Neural cell (in vitro differentiated cells): ENCODE measurements at regions not wholly inside any gene's neighbourhood (a gene's known extent, or its start where the extent isn't known, plus 50 kb on each side); places are given as distances from the start of the nearest gene placed in this dataset.

ENCODE experiments used
- H2AFZ ChIP-seq: fragments of 200-600, 300-800 bp; sonication (generic), shearing (Covaris generic); 2 replicates; pipeline ENCODE4 v1.6.0; 2014; ENCODE audit warnings: low read depth, mild to moderate bottlenecking, antibody characterized with exemption, low read length, moderate library complexity
- H3F3A ChIP-seq: fragments of 200-600 bp; shearing (Covaris generic); 2 replicates; pipeline ENCODE4 v1.6.1; 2016; ENCODE audit warnings: mild to moderate bottlenecking, moderate library complexity, mixed read lengths, antibody characterized with exemption, low read length; ENCODE audit not compliant: insufficient read depth, poor library complexity, severe bottlenecking
- H3K27ac ChIP-seq: fragments of 200-600, 300-800 bp; sonication (generic), shearing (Covaris generic); 2 replicates; pipeline ENCODE4 v1.5.1; 2014; ENCODE audit warnings: mild to moderate bottlenecking, low read length, moderate library complexity
- H3K27me3 ChIP-seq: fragments of 300-800, 200-600 bp; sonication (generic), shearing (Covaris generic); 2 replicates; pipeline ENCODE4 v1.6.0; 2014; ENCODE audit warnings: mild to moderate bottlenecking, low read depth, low read length, moderate library complexity; ENCODE audit not compliant: insufficient read depth
- H3K36me3 ChIP-seq: fragments of 300-800, 200-600 bp; sonication (generic), shearing (Covaris generic); 2 replicates; pipeline ENCODE4 v1.5.1; 2014; ENCODE audit warnings: mild to moderate bottlenecking, antibody characterized with exemption, low read length, moderate library complexity; ENCODE audit not compliant: insufficient read depth
- H3K4me2 ChIP-seq: fragments of 300-800, 200-600 bp; sonication (generic), shearing (Covaris generic); 2 replicates; pipeline ENCODE4 v1.6.0; 2014; ENCODE audit warnings: mild to moderate bottlenecking, low read length
- H3K4me3 ChIP-seq: fragments of 300-800, 200-600 bp; sonication (generic), shearing (Covaris generic); 2 replicates; pipeline ENCODE4 v1.5.1; 2014; ENCODE audit warnings: mild to moderate bottlenecking, low read length, moderate library complexity
- H3K79me2 ChIP-seq: fragments of 200-600 bp; shearing (Covaris generic); replicated peaks from 2 replicates; pipeline ENCODE4 v1.6.0; 2014; ENCODE audit warnings: mild to moderate bottlenecking, low read length, moderate library complexity; ENCODE audit not compliant: insufficient read depth
- H3K9ac ChIP-seq: fragments of 300-800, 200-600 bp; sonication (generic), shearing (Covaris generic); 2 replicates; pipeline ENCODE4 v1.6.1; 2016; ENCODE audit warnings: mild to moderate bottlenecking, low read length, mixed read lengths
- H3K9me2 ChIP-seq: fragments of 200-600 bp; shearing (Covaris generic); 2 replicates; pipeline ENCODE4 v1.6.1; 2016; ENCODE audit warnings: mild to moderate bottlenecking, low read length, mixed read lengths; ENCODE audit not compliant: insufficient read depth
- H3K9me3 ChIP-seq: fragments of 200-600, 300-800 bp; sonication (generic), shearing (Covaris generic); 2 replicates; pipeline ENCODE4 v1.6.1; 2016; ENCODE audit warnings: mild to moderate bottlenecking, mixed run types, low read length, moderate library complexity, mixed read lengths
- H4K20me1 ChIP-seq: fragments of 200-600 bp; shearing (Covaris generic); 2 replicates; pipeline ENCODE4 v1.6.1; 2016; ENCODE audit warnings: mild to moderate bottlenecking, mixed run types; ENCODE audit not compliant: insufficient read depth
- EP300 ChIP-seq: fragments of 450-650 bp; conservative IDR thresholded peaks from 2 replicates; pipeline ENCODE4 v1.6.1; 2014; ENCODE audit warnings: antibody characterized with exemption, mild to moderate bottlenecking, moderate library complexity; ENCODE audit not compliant: poor library complexity, severe bottlenecking
- EZH2 ChIP-seq: fragments of 200-600, 300-800 bp; shearing (Covaris generic), sonication (generic); IDR thresholded peaks from 2 replicates; pipeline ENCODE4 v1.6.1; 2014; ENCODE audit warnings: antibody characterized with exemption, low read length, borderline replicate concordance, mild to moderate bottlenecking; ENCODE audit not compliant: insufficient read depth, poor library complexity, severe bottlenecking
- MXI1 ChIP-seq: fragments of 450-650 bp; conservative IDR thresholded peaks from 2 replicates; pipeline ENCODE4 v1.6.1; 2014; ENCODE audit warnings: antibody characterized with exemption, mild to moderate bottlenecking; ENCODE audit not compliant: poor library complexity, severe bottlenecking
- POLR2AphosphoS5 ChIP-seq: IDR thresholded peaks from 2 replicates; pipeline ENCODE4 v1.6.1; 2012
- RAD21 ChIP-seq: fragments of 450-650 bp; conservative IDR thresholded peaks from 2 replicates; pipeline ENCODE4 v1.6.1; 2014; ENCODE audit warnings: antibody characterized with exemption, mild to moderate bottlenecking, moderate library complexity
- SMC3 ChIP-seq: fragments of 450-650 bp; conservative IDR thresholded peaks from 2 replicates; pipeline ENCODE4 v1.6.1; 2014; ENCODE audit warnings: antibody characterized with exemption, mild to moderate bottlenecking, moderate library complexity; ENCODE audit not compliant: poor library complexity
- TAF1 ChIP-seq: IDR thresholded peaks from 2 replicates; pipeline ENCODE4 v1.6.1; 2012; ENCODE audit warnings: low read depth
- TF ChIP-seq, protein P1 (sequence below): IDR thresholded peaks from 2 replicates; pipeline ENCODE4 v1.6.1; 2012; ENCODE audit warnings: borderline replicate concordance
- TF ChIP-seq, protein P2 (sequence below): fragments of 450-650 bp; IDR thresholded peaks from 2 replicates; pipeline ENCODE4 v1.5.1; 2014; ENCODE audit warnings: antibody characterized with exemption, mild to moderate bottlenecking, moderate library complexity; ENCODE audit not compliant: poor library complexity, severe bottlenecking

DNA sequence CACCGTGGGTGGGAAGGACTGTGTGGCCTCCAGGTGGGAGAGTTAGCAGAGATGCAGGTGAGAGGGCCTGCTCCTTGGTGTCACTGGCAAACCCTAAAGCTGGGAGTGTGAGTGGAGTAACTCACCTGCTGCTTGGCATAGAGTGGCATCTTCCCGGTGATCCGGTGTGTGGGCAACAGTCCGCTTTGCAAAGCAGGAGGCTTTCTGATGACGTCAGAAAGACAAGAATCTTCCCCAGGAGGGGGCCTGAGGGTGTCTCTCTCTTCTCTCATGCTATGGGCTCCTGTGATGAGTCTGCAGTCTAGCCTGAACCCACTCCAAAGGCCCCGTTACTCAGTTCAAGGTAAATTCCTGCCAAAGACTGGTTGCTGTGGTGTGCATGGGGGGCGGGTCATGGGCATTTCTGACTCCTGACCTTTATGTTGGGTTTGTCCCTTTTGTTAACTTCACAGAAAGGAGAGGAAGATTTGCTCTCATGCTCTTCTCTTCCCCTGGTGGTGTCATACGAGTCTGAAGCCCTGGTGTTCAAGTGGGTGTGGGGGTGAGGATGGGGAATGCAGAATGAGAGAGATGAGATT, 187.9 kb downstream of the GATA3 start:
- peaks cover 4% of the 10 kb centered on the region for H3K9me3 ChIP-seq
- no peaks in the 10 kb centered on the region for H3F3A ChIP-seq
- H2AFZ ChIP-seq, result no peak overlapping the region
- H3K9me2 ChIP-seq, result no peaks in the 10 kb centered on the region
- H3K9ac ChIP-seq, result no peak overlapping the region
- no peaks in the 10 kb centered on the region for H4K20me1 ChIP-seq
- no peaks in the 10 kb centered on the region for H3K27me3 ChIP-seq
- H3K79me2 ChIP-seq, result no peaks in the 10 kb centered on the region
- H3K4me3 ChIP-seq, result no peak overlapping the region
- no peak overlapping the region for H3K27ac ChIP-seq
- no peaks in the 10 kb centered on the region for H3K36me3 ChIP-seq
- no peak overlapping the region for H3K4me2 ChIP-seq
- TF ChIP-seq, protein P1, sequence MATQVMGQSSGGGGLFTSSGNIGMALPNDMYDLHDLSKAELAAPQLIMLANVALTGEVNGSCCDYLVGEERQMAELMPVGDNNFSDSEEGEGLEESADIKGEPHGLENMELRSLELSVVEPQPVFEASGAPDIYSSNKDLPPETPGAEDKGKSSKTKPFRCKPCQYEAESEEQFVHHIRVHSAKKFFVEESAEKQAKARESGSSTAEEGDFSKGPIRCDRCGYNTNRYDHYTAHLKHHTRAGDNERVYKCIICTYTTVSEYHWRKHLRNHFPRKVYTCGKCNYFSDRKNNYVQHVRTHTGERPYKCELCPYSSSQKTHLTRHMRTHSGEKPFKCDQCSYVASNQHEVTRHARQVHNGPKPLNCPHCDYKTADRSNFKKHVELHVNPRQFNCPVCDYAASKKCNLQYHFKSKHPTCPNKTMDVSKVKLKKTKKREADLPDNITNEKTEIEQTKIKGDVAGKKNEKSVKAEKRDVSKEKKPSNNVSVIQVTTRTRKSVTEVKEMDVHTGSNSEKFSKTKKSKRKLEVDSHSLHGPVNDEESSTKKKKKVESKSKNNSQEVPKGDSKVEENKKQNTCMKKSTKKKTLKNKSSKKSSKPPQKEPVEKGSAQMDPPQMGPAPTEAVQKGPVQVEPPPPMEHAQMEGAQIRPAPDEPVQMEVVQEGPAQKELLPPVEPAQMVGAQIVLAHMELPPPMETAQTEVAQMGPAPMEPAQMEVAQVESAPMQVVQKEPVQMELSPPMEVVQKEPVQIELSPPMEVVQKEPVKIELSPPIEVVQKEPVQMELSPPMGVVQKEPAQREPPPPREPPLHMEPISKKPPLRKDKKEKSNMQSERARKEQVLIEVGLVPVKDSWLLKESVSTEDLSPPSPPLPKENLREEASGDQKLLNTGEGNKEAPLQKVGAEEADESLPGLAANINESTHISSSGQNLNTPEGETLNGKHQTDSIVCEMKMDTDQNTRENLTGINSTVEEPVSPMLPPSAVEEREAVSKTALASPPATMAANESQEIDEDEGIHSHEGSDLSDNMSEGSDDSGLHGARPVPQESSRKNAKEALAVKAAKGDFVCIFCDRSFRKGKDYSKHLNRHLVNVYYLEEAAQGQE, result no peak
- no peak for TF ChIP-seq TAF1
- no peak for TF ChIP-seq EZH2
- TF ChIP-seq POLR2AphosphoS5, result no peak
- TF ChIP-seq SMC3, result no peak
- no peak for TF ChIP-seq EP300
- no peak for TF ChIP-seq RAD21
- TF ChIP-seq MXI1, result no peak
- TF ChIP-seq, protein P2, sequence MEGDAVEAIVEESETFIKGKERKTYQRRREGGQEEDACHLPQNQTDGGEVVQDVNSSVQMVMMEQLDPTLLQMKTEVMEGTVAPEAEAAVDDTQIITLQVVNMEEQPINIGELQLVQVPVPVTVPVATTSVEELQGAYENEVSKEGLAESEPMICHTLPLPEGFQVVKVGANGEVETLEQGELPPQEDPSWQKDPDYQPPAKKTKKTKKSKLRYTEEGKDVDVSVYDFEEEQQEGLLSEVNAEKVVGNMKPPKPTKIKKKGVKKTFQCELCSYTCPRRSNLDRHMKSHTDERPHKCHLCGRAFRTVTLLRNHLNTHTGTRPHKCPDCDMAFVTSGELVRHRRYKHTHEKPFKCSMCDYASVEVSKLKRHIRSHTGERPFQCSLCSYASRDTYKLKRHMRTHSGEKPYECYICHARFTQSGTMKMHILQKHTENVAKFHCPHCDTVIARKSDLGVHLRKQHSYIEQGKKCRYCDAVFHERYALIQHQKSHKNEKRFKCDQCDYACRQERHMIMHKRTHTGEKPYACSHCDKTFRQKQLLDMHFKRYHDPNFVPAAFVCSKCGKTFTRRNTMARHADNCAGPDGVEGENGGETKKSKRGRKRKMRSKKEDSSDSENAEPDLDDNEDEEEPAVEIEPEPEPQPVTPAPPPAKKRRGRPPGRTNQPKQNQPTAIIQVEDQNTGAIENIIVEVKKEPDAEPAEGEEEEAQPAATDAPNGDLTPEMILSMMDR, result no peak

DNA sequence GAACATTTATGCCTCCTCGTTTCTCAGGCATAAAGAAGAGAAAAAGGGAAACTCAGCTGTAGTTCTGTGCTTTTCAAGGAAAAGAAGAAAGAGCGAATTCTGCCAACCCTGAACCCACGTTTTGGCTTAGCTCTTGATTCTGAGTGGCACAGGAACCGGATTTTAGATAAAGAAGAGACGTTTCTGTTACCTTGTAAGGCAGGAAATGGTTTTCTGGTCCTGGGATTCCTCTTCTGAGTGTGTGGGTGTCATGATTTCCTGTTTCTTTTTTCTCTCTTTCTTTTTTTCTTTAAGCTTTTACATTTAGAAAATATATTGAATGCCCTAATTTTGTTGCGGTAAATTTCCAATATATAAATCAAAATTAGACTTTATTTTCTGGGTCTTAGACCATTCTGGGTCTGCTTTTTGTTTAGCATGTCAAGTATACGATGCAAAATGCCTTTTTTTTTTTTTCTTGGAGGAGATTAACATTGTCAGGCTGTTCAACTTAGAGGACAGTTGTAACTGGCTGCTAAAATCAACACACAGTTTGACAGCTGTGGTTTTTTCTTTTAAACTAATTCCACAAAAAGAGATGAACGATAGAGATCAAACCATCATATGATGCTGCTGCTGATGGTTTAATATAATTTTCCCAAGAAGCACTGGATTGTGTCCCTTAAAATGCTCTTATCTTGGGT, 190.8 kb downstream of the GATA3 start:
- TF ChIP-seq, protein P1, result no peak
- TF ChIP-seq RAD21 (no peak), POLR2AphosphoS5 (no peak), SMC3 (no peak), TAF1 (no peak), MXI1 (no peak), EP300 (no peak), EZH2 (no peak)
- TF ChIP-seq, protein P2, result no peak
- Histone ChIP-seq H3F3A (no peaks in the 10 kb centered on the region), H3K27ac (no peak overlapping the region), H3K36me3 (no peaks in the 10 kb centered on the region), H3K9me3 (peaks cover 4% of the 10 kb centered on the region), H3K79me2 (no peaks in the 10 kb centered on the region), H2AFZ (no peak overlapping the region), H3K9me2 (no peaks in the 10 kb centered on the region), H3K4me3 (no peak overlapping the region), H4K20me1 (no peaks in the 10 kb centered on the region), H3K9ac (no peak overlapping the region), H3K4me2 (no peak overlapping the region), H3K27me3 (no peaks in the 10 kb centered on the region)
